ENCODE measurements at regions not wholly inside any gene's neighbourhood (a gene's known extent, or its start where the extent isn't known, plus 50 kb on each side); places are given as distances from the start of the nearest gene placed in this dataset.
"Not testable (repeated sequence)": the region's sequence is repeated elsewhere in the genome, so short reads cannot be mapped to it uniquely, and the experiment has no call there.

DNA sequence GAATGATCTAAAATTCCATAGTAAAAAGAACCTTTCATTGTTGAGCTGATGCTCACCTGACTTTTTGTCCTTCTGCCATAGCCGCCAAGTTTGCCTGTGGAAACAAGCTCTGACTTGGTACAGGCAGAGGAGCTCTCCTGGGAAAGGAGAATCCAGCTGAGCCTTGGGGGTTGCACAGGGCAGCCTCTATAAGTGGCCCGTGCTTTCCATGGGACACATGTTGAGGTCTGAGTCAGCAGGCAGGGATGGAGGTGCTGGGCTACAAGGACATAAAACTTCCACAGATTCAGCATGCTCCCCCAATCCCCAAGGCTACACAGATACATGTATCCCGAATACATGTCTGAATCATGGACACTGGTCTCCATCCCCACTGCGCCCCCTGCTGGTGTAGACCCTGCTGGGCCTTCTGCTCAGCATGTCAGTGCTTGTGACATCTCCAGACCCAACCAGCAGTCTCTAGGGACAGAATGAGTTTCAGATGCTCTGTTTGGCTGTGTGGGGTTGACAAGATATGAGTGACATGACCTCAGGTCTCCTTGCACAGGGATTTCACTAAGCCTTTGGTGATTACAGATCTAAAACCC is 551.7 kb downstream of the RPIA start:
- H3K4me2 ChIP-seq (ENCODE audit: insufficient read depth, low read length); H3K79me2 ChIP-seq (ENCODE audit: control insufficient read depth, insufficient read depth, low read length); BruUV-seq (replicated peaks); H3K9me1 ChIP-seq (replicated peaks; ENCODE audit: control insufficient read depth, extremely low read depth, insufficient read depth, low read length); H3K27me3 ChIP-seq (ENCODE audit: control insufficient read depth in 2 of 2, insufficient read depth in 2 of 2, low read length in 2 of 2); H3K36me3 ChIP-seq (ENCODE audit: control insufficient read depth in 2 of 2, extremely low read depth in 1 of 2, insufficient read depth in 2 of 2, low read length in 2 of 2); H2AFZ ChIP-seq (ENCODE audit: low read depth, low read length); POLR2A ChIA-PET; DNase-seq (ENCODE audit: low read depth, low spot score); CTCF ChIA-PET; dilution Hi-C loops (cut with MboI; ENCODE audit: extremely low pct_ligation_motif_present, low sequenced_read_pairs); H3K9me3 ChIP-seq (replicated peaks; ENCODE audit: control insufficient read depth, insufficient read depth, low read length); H4K20me1 ChIP-seq (replicated peaks; ENCODE audit: control insufficient read depth, extremely low read depth, insufficient read depth, low read length); H3K9ac ChIP-seq (replicated peaks; ENCODE audit: extremely low read depth, insufficient read depth, low read length); H3K27ac ChIP-seq (ENCODE audit: insufficient read depth, low read depth, low read length); H3K4me3 ChIP-seq (replicated peaks in 1 of 3; ENCODE audit: insufficient read depth in 1 of 3, low read depth in 1 of 3, low read length in 3 of 3); intact Hi-C loops (cut with micrococcal nuclease); H3K4me1 ChIP-seq (ENCODE audit: control insufficient read depth, extremely low read depth, insufficient read depth, low read length): not testable (repeated sequence)
- FAIRE-seq = peak; percentile 26
- TF ChIP-seq, protein P1, sequence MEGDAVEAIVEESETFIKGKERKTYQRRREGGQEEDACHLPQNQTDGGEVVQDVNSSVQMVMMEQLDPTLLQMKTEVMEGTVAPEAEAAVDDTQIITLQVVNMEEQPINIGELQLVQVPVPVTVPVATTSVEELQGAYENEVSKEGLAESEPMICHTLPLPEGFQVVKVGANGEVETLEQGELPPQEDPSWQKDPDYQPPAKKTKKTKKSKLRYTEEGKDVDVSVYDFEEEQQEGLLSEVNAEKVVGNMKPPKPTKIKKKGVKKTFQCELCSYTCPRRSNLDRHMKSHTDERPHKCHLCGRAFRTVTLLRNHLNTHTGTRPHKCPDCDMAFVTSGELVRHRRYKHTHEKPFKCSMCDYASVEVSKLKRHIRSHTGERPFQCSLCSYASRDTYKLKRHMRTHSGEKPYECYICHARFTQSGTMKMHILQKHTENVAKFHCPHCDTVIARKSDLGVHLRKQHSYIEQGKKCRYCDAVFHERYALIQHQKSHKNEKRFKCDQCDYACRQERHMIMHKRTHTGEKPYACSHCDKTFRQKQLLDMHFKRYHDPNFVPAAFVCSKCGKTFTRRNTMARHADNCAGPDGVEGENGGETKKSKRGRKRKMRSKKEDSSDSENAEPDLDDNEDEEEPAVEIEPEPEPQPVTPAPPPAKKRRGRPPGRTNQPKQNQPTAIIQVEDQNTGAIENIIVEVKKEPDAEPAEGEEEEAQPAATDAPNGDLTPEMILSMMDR (IDR thresholded peaks at IDR 0.05; ENCODE audit: extremely low read depth in 1 of 2, insufficient read depth in 1 of 2, low read depth in 1 of 2, low read length in 2 of 2) = peak; percentile 8 to 19

DNA sequence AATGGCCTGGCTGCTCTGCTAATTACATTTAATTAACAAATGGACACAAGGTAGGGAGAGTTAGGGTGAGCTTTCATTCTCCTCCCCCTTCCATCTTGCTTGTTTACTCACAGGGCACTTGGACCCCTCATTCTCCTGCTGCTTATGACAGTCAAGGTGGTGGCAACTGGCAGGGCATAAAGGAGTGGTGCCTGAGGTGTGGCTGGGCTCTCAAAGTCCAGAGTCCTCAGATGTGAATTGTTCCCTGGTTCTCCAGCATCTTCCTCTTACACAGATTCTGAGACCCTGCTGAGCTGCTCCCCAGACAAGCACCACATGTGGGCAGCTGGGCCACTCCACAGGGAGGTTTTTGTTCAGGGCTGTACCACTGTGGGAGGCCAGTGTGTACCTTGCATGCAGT is 552.9 kb downstream of the RPIA start:
- DNase-seq (ENCODE audit: low read depth, low spot score); H3K4me1 ChIP-seq (ENCODE audit: control insufficient read depth, extremely low read depth, insufficient read depth, low read length); POLR2A ChIA-PET; FAIRE-seq; H3K9me3 ChIP-seq (replicated peaks; ENCODE audit: control insufficient read depth, insufficient read depth, low read length); H3K9me1 ChIP-seq (replicated peaks; ENCODE audit: control insufficient read depth, extremely low read depth, insufficient read depth, low read length); intact Hi-C loops (cut with micrococcal nuclease); H4K20me1 ChIP-seq (replicated peaks; ENCODE audit: control insufficient read depth, extremely low read depth, insufficient read depth, low read length); CTCF ChIA-PET; H3K27me3 ChIP-seq (ENCODE audit: control insufficient read depth in 2 of 2, insufficient read depth in 2 of 2, low read length in 2 of 2); H3K27ac ChIP-seq (ENCODE audit: insufficient read depth, low read depth, low read length); H2AFZ ChIP-seq (ENCODE audit: low read depth, low read length); H3K9ac ChIP-seq (replicated peaks; ENCODE audit: extremely low read depth, insufficient read depth, low read length); H3K4me2 ChIP-seq (ENCODE audit: insufficient read depth, low read length); H3K4me3 ChIP-seq (replicated peaks in 1 of 3; ENCODE audit: insufficient read depth in 1 of 3, low read depth in 1 of 3, low read length in 3 of 3); BruUV-seq (replicated peaks); H3K36me3 ChIP-seq (ENCODE audit: control insufficient read depth in 2 of 2, extremely low read depth in 1 of 2, insufficient read depth in 2 of 2, low read length in 2 of 2); H3K79me2 ChIP-seq (ENCODE audit: control insufficient read depth, insufficient read depth, low read length); dilution Hi-C loops (cut with MboI; ENCODE audit: extremely low pct_ligation_motif_present, low sequenced_read_pairs): not testable (repeated sequence)

DNA sequence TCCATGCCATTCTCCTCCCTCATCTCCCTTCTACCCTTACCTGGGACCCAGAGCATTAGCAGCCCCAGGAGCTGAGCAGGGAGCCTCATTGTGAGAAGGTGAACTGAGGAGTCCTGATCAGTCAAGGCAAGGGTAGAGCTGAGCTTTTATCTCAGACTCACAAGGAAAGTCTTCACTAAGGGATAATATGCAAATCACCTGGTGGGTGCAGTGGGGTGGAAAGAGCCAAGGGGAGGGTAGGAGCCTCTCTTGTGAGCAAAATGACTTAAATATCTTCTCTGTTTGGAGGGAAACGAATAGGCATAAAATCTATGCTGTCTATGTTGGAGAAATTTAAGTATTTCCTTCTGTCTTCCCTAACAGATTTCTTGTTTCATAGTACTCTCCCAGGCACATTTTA is 554.0 kb downstream of the RPIA start:
- H3K27ac ChIP-seq (ENCODE audit: insufficient read depth, low read depth, low read length); H3K79me2 ChIP-seq (ENCODE audit: control insufficient read depth, insufficient read depth, low read length); POLR2A ChIA-PET; H3K4me1 ChIP-seq (ENCODE audit: control insufficient read depth, extremely low read depth, insufficient read depth, low read length); H3K4me3 ChIP-seq (replicated peaks in 1 of 3; ENCODE audit: insufficient read depth in 1 of 3, low read depth in 1 of 3, low read length in 3 of 3); FAIRE-seq; H3K9ac ChIP-seq (replicated peaks; ENCODE audit: extremely low read depth, insufficient read depth, low read length); CTCF ChIA-PET; H3K9me1 ChIP-seq (replicated peaks; ENCODE audit: control insufficient read depth, extremely low read depth, insufficient read depth, low read length); intact Hi-C loops (cut with micrococcal nuclease); H2AFZ ChIP-seq (ENCODE audit: low read depth, low read length); H3K9me3 ChIP-seq (replicated peaks; ENCODE audit: control insufficient read depth, insufficient read depth, low read length); dilution Hi-C loops (cut with MboI; ENCODE audit: extremely low pct_ligation_motif_present, low sequenced_read_pairs); H3K4me2 ChIP-seq (ENCODE audit: insufficient read depth, low read length); BruUV-seq (replicated peaks); H3K36me3 ChIP-seq (ENCODE audit: control insufficient read depth in 2 of 2, extremely low read depth in 1 of 2, insufficient read depth in 2 of 2, low read length in 2 of 2); H4K20me1 ChIP-seq (replicated peaks; ENCODE audit: control insufficient read depth, extremely low read depth, insufficient read depth, low read length); H3K27me3 ChIP-seq (ENCODE audit: control insufficient read depth in 2 of 2, insufficient read depth in 2 of 2, low read length in 2 of 2): not testable (repeated sequence)
- DNase-seq (ENCODE audit: low read depth, low spot score) = peak; percentile 2

DNA sequence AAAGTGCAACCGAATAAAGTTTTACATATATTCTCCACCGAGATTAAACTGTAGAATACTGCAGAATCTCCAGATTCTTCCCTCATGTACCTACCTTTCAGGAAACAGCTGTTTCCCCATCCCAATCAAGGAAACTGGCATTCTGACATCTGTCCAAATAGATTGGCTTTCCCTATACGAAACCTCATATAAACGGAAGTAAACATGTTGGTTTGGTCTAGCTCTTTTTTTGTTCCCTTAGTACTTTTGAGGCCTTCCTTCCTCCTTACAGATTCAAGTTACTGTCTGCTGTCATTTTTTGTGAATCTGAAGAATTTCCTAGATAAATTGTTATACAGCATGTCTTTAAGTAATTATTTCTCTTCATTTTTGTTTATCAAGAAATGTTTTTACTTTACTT is 554.6 kb downstream of the RPIA start:
- H3K79me2 ChIP-seq (ENCODE audit: control insufficient read depth, insufficient read depth, low read length); H3K9me3 ChIP-seq (replicated peaks; ENCODE audit: control insufficient read depth, insufficient read depth, low read length); FAIRE-seq; dilution Hi-C loops (cut with MboI; ENCODE audit: extremely low pct_ligation_motif_present, low sequenced_read_pairs); intact Hi-C loops (cut with micrococcal nuclease); H4K20me1 ChIP-seq (replicated peaks; ENCODE audit: control insufficient read depth, extremely low read depth, insufficient read depth, low read length); H3K36me3 ChIP-seq (ENCODE audit: control insufficient read depth in 2 of 2, extremely low read depth in 1 of 2, insufficient read depth in 2 of 2, low read length in 2 of 2); BruUV-seq (replicated peaks); H3K4me1 ChIP-seq (ENCODE audit: control insufficient read depth, extremely low read depth, insufficient read depth, low read length); CTCF ChIA-PET; H2AFZ ChIP-seq (ENCODE audit: low read depth, low read length); H3K9ac ChIP-seq (replicated peaks; ENCODE audit: extremely low read depth, insufficient read depth, low read length); POLR2A ChIA-PET; H3K27me3 ChIP-seq (ENCODE audit: control insufficient read depth in 2 of 2, insufficient read depth in 2 of 2, low read length in 2 of 2); H3K9me1 ChIP-seq (replicated peaks; ENCODE audit: control insufficient read depth, extremely low read depth, insufficient read depth, low read length); H3K4me3 ChIP-seq (replicated peaks in 1 of 3; ENCODE audit: insufficient read depth in 1 of 3, low read depth in 1 of 3, low read length in 3 of 3): not testable (repeated sequence)
- Histone ChIP-seq H3K4me2 (ENCODE audit: insufficient read depth, low read length) (peak overlapping the region; percentile 36), H3K27ac (ENCODE audit: insufficient read depth, low read depth, low read length) (peak overlapping the region; percentile 23)
- DNase-seq (ENCODE audit: low read depth, low spot score) = peak; percentile 73
